Tibial artery (tissue), 4 donors: ENCODE measurements at regions not wholly inside any gene's neighbourhood (a gene's known extent, or its start where the extent isn't known, plus 50 kb on each side); places are given as distances from the start of the nearest gene placed in this dataset.

Source experiments
- DNase-seq, 2 donors: peaks; one replicate each; pipeline ENCODE4 v3.0.0-alpha.2; 2019
- H3K27ac ChIP-seq, 2 donors: fragments of 200-600 bp; sonication (generic) in 1 of 2; 1 replicate in 1 of 2; 2 replicates in 1 of 2; pipeline ENCODE4 v1.5.1; 2018 to 2019; ENCODE audit warnings: mild to moderate bottlenecking in 1 of 2
- H3K27me3 ChIP-seq, 2 donors: fragments of 200-600 bp; sonication (generic) in 1 of 2; one replicate each; pipeline versions ENCODE4 v1.5.1 to v1.6.0; 2016 to 2019
- H3K36me3 ChIP-seq, 3 donors: fragments of 200-600 bp; sonication (generic) in 2 of 3; one replicate each; pipeline ENCODE4 v1.5.1; 2016 to 2019; ENCODE audit warnings: mild to moderate bottlenecking in 2 of 3
- H3K4me1 ChIP-seq, 4 donors: fragments of 200-600 bp; sonication (generic) in 2 of 4; 1 replicate in 3 of 4; 2 replicates in 1 of 4; pipeline ENCODE4 v1.5.1; 2016 to 2019
- H3K4me3 ChIP-seq, 2 donors: fragments of 200-600 bp; sonication (generic) in 1 of 2; 1 replicate in 1 of 2; 2 replicates in 1 of 2; pipeline ENCODE4 v1.5.1; 2018 to 2019; ENCODE audit warnings: mild to moderate bottlenecking in 2 of 2
- H3K9me3 ChIP-seq, 3 donors: fragments of 200-600 bp; sonication (generic) in 1 of 3; one replicate each; pipeline ENCODE4 v1.5.1; 2016 to 2019
- CTCF ChIP-seq, 2 experiments: fragments of 200-600 bp in 1 of 2; fragments of 450-650 bp in 1 of 2; IDR thresholded peaks; one replicate each; pipeline ENCODE4 v1.5.1; 2017 to 2019; ENCODE audit warnings: antibody characterized with exemption in 2 of 2, mild to moderate bottlenecking in 1 of 2, moderate library complexity in 1 of 2
- intact Hi-C: fragments of 100-400 bp; cut with DNase I; formaldehyde crosslinking; loops from one replicate; pipeline ENCODE4 v1.15.0; 2023; ENCODE audit warnings: low total_unique reads

GRCh38 chr3:110069761-110070160 lies 732.4 kb upstream of the DPPA4 start:
- no peak for DNase-seq
- Histone ChIP-seq H3K36me3 (no peaks in the 10 kb centered on the region), H3K4me3 (no peak overlapping the region), H3K4me1 (no peaks in the 10 kb centered on the region), H3K27me3 (no peaks in the 10 kb centered on the region), H3K27ac (no peak overlapping the region), H3K9me3 (peaks cover 0 to 6% (median 0%) of the 10 kb centered on the region in 3 donors)
- TF ChIP-seq CTCF (IDR thresholded peaks at IDR 0.05) = no peak
- intact Hi-C loops = no loop called here

- no peaks in the 10 kb centered on the region for H3K27me3 ChIP-seq
- intact Hi-C loops = no loop called here
- H3K9me3 ChIP-seq = peaks cover 0 to 6% (median 0%) of the 10 kb centered on the region in 3 donors
- H3K36me3 ChIP-seq = no peaks in the 10 kb centered on the region
- H3K4me3 ChIP-seq = no peak overlapping the region
- no peaks in the 10 kb centered on the region for H3K4me1 ChIP-seq
- H3K27ac ChIP-seq = no peak overlapping the region
- DNase-seq = no peak
- TF ChIP-seq CTCF (IDR thresholded peaks at IDR 0.05) = no peak
Observed at GRCh38 chr3:110070161-110070916, 733.0 kb upstream of the DPPA4 start.

- Histone ChIP-seq H3K4me3 (no peak overlapping the region), H3K9me3 (peaks cover 0 to 6% (median 0%) of the 10 kb centered on the region in 3 donors), H3K4me1 (no peaks in the 10 kb centered on the region), H3K36me3 (no peaks in the 10 kb centered on the region), H3K27ac (no peak overlapping the region), H3K27me3 (no peaks in the 10 kb centered on the region)
- intact Hi-C loops = no loop called here
- TF ChIP-seq CTCF (IDR thresholded peaks at IDR 0.05) = no peak
- no peak for DNase-seq
Observed at GRCh38 chr3:110074095-110074494, 736.7 kb upstream of the DPPA4 start.

DNA sequence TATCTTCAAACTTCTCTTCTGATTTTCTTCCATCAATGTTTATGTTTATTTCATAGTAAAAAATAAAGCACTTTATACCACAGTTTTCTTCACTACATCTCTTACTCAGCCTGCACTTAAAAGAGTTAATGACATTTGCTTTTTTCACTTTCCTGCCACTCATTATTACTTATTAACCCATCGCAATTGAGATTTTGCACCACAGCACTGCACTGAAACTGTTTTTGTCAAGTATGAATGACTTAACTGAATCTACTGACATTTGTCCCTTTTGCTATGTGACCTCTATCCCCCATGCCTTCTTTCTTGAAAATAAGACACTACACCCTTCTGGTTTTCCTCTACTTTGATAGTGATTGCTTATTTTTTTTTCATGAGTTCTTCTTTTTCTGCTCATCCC lies 739.7 kb upstream of the DPPA4 start:
- intact Hi-C loops = no loop called here
- Histone ChIP-seq H3K36me3 (no peaks in the 10 kb centered on the region), H3K9me3 (peaks cover 0 to 4% (median 0%) of the 10 kb centered on the region in 3 donors), H3K4me1 (no peaks in the 10 kb centered on the region), H3K4me3 (no peak overlapping the region), H3K27me3 (no peaks in the 10 kb centered on the region), H3K27ac (no peak overlapping the region)
- no peak for DNase-seq
- TF ChIP-seq CTCF (IDR thresholded peaks at IDR 0.05) = no peak

DNA sequence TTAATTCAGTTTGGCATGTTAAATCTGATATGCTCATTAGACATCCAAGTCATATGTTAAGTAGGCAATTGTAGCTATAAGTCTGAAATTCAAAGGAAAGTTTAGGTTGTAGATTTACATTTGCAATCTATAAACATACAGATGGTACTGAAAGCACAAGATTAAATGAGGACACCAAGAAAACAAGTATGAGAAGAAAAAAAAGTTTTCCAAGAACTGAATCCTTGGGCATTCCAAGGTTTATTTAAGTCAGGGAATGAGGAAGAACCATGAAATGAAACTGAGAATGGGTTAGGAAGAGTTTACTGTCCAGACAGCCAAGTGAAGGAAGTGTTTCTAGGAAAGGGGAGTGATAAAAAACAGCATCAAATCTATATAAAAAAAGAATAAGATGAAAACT lies 756.1 kb upstream of the DPPA4 start:
- intact Hi-C loops = no loop called here
- no peak for TF ChIP-seq CTCF (IDR thresholded peaks at IDR 0.05)

More for the DNA sequence above, 756.1 kb upstream of the DPPA4 start:
- H3K27ac ChIP-seq = no peak overlapping the region
- no peaks in the 10 kb centered on the region for H3K36me3 ChIP-seq
- H3K27me3 ChIP-seq = no peaks in the 10 kb centered on the region
- no peak for DNase-seq
- H3K4me3 ChIP-seq = no peak overlapping the region
- no peaks in the 10 kb centered on the region for H3K9me3 ChIP-seq
- H3K4me1 ChIP-seq = peaks cover 0 to 11% (median 0%) of the 10 kb centered on the region in 4 donors
